Sigmoid colon (tissue), 4 donors: ENCODE measurements at regions not wholly inside any gene's neighbourhood (a gene's known extent, or its start where the extent isn't known, plus 50 kb on each side); places are given as distances from the start of the nearest gene placed in this dataset.

Source experiments
- CTCF ChIP-seq, 4 experiments: fragments of 450-650 bp in 3 of 4; fragments of 200-600 bp in 1 of 4; IDR thresholded peaks; one replicate each; pipeline ENCODE4 v1.5.1; 2016 to 2019; ENCODE audit warnings: antibody characterized with exemption in 4 of 4, mild to moderate bottlenecking in 3 of 4, moderate library complexity in 2 of 4
- EP300 ChIP-seq, 4 donors: sonication (generic); formaldehyde crosslinking; IDR thresholded peaks; one replicate each; pipeline ENCODE4 v1.6.1; 2017; ENCODE audit warnings: antibody characterized with exemption in 4 of 4
- POLR2A ChIP-seq, 2 donors: fragments of 450-650 bp; IDR thresholded peaks; one replicate each; pipeline ENCODE4 v1.6.1; 2016; ENCODE audit warnings: antibody characterized with exemption in 2 of 2, mild to moderate bottlenecking in 2 of 2, moderate library complexity in 2 of 2
- POLR2AphosphoS5 ChIP-seq, 4 donors: sonication (generic); formaldehyde crosslinking; IDR thresholded peaks; one replicate each; pipeline ENCODE4 v1.6.1; 2017; ENCODE audit warnings: antibody characterized with exemption in 4 of 4

- TF ChIP-seq CTCF (IDR thresholded peaks at IDR 0.05): no peak
- no peak for TF ChIP-seq POLR2A (IDR thresholded peaks at IDR 0.05)
- TF ChIP-seq POLR2AphosphoS5 (IDR thresholded peaks at IDR 0.05): no peak
- no peak for TF ChIP-seq EP300 (IDR thresholded peaks at IDR 0.05)
These were observed 318.3 kb downstream of the PHKB start for GRCh38 chr16:47779201-47780016.
